ENCODE measurements at regions not wholly inside any gene's neighbourhood (a gene's known extent, or its start where the extent isn't known, plus 50 kb on each side); places are given as distances from the start of the nearest gene placed in this dataset.

- DNase-seq (ENCODE audit: low read depth): no peak
Measured at GRCh38 chr4:65789805-65790204, 119.5 kb upstream of the EPHA5 start.

DNA sequence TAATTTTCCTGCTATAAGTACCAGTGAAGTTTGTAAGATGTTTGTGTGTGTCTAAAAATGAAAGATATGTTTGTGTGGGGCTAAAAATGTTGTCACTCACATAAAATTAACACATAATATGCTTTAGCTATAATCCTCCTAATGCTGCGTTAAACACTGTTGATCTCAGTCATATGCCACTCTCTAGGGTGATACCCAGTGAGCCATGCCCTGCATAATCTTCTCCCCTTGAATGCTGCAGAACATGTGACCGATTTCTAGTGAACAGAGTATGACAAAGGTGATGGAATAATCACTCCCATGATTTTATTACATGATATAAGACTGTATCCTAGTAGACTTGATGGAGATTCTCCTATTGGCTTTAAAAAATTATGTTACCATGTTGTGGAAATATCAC, 119.1 kb upstream of the EPHA5 start:
- no peak for DNase-seq (ENCODE audit: low read depth)

DNA sequence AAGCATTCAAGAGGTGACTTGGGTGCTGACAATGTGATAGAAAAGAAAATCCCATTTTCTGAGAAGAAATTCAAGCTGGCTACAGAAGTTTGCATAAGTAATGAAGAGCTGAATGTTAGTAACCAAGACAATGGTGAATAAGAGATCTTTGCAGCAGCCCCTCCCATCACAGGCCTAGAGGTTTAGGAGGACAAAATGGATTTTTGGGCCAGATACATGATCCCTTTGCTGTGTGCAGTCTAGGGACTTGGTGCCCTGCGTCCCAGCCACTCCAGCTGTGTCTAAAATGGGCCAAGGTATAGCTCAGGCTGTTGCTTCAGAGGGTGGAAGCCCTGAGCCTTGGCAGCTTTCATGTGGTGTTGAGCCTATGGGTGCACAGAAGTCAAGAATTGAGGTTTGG, 107.0 kb upstream of the EPHA5 start:
- DNase-seq (ENCODE audit: low read depth): no peak

GRCh38 chr4:65773636-65774035, 103.3 kb upstream of the EPHA5 start:
- DNase-seq (ENCODE audit: low read depth): no peak

- DNase-seq (ENCODE audit: low read depth): no peak
Measured at GRCh38 chr4:65747386-65747785, 77.1 kb upstream of the EPHA5 start.

GRCh38 chr4:65738134-65738533, 67.8 kb upstream of the EPHA5 start:
- DNase-seq (ENCODE audit: low read depth): no peak

- no peak for DNase-seq (ENCODE audit: low read depth)
Measured at GRCh38 chr4:65737672-65738071, 67.4 kb upstream of the EPHA5 start.

- DNase-seq (ENCODE audit: low read depth): no peak
Measured at GRCh38 chr4:65724973-65725372, 54.7 kb upstream of the EPHA5 start.
